Amniotic stem cell (primary cell): ENCODE measurements at regions not wholly inside any gene's neighbourhood (a gene's known extent, or its start where the extent isn't known, plus 50 kb on each side); places are given as distances from the start of the nearest gene placed in this dataset.

Source experiments
- DNase-seq: peaks from one replicate; lab custom pipeline; 2025; lab: John Stamatoyannopoulos, UW

- no peak for DNase-seq
These were observed 99.4 kb downstream of the HDGFL1 start for GRCh38 chr6:22668717-22669116.

GRCh38 chr6:22670605-22671004 lies 101.2 kb downstream of the HDGFL1 start:
- DNase-seq = no peak

GRCh38 chr6:22673474-22673873 lies 104.1 kb downstream of the HDGFL1 start:
- no peak for DNase-seq

- no peak for DNase-seq
These were observed 111.6 kb downstream of the HDGFL1 start for GRCh38 chr6:22680950-22681349.

- no peak for DNase-seq
These were observed 112.4 kb downstream of the HDGFL1 start for GRCh38 chr6:22681761-22682160.

GRCh38 chr6:22682979-22683378 lies 113.6 kb downstream of the HDGFL1 start:
- no peak for DNase-seq

GRCh38 chr6:22690446-22690845 lies 121.1 kb downstream of the HDGFL1 start:
- DNase-seq = no peak

GRCh38 chr6:22694092-22694724 lies 124.8 kb downstream of the HDGFL1 start:
- no peak for DNase-seq

- DNase-seq = no peak
These were observed 127.1 kb downstream of the HDGFL1 start for GRCh38 chr6:22696481-22696880.

- no peak for DNase-seq
These were observed 127.9 kb downstream of the HDGFL1 start for GRCh38 chr6:22697306-22697705.

- DNase-seq = no peak
These were observed 129.8 kb downstream of the HDGFL1 start for GRCh38 chr6:22699151-22699550.

GRCh38 chr6:22706651-22707050 lies 137.3 kb downstream of the HDGFL1 start:
- DNase-seq = no peak

- DNase-seq = no peak
These were observed 139.1 kb downstream of the HDGFL1 start for GRCh38 chr6:22708469-22708868.

- DNase-seq = no peak
These were observed 140.4 kb downstream of the HDGFL1 start for GRCh38 chr6:22709803-22710202.

GRCh38 chr6:22716721-22717120 lies 147.4 kb downstream of the HDGFL1 start:
- no peak for DNase-seq

- no peak for DNase-seq
These were observed 148.5 kb downstream of the HDGFL1 start for GRCh38 chr6:22717915-22718314.

GRCh38 chr6:22722913-22723312 lies 153.5 kb downstream of the HDGFL1 start:
- DNase-seq = no peak

- DNase-seq = no peak
These were observed 157.6 kb downstream of the HDGFL1 start for GRCh38 chr6:22726966-22727365.

- DNase-seq = no peak
These were observed 158.3 kb downstream of the HDGFL1 start for GRCh38 chr6:22727710-22728109.

- DNase-seq = no peak
These were observed 163.0 kb downstream of the HDGFL1 start for GRCh38 chr6:22732176-22732970.

GRCh38 chr6:22736740-22737139 lies 167.4 kb downstream of the HDGFL1 start:
- no peak for DNase-seq

- DNase-seq = peak; percentile 1
These were observed 168.0 kb downstream of the HDGFL1 start for GRCh38 chr6:22737331-22737730.

- DNase-seq = no peak
These were observed 168.8 kb downstream of the HDGFL1 start for GRCh38 chr6:22738194-22738593.

- no peak for DNase-seq
These were observed 178.2 kb downstream of the HDGFL1 start for GRCh38 chr6:22747571-22747970.
